HCT116 (cell line): ENCODE measurements at regions not wholly inside any gene's neighbourhood (a gene's known extent, or its start where the extent isn't known, plus 50 kb on each side); places are given as distances from the start of the nearest gene placed in this dataset.

Experiments used
- CBX3 ChIP-seq: IDR thresholded peaks from 2 replicates; pipeline ENCODE4 v1.6.1; 2012; ENCODE audit warnings: low read depth
- EGR1 ChIP-seq: IDR thresholded peaks from 2 replicates; pipeline ENCODE4 v1.6.1; 2012; ENCODE audit warnings: low read depth
- EZH2 ChIP-seq: fragments of 200-600 bp; sonication (generic); IDR thresholded peaks from 2 replicates; pipeline ENCODE4 v1.6.1; 2017; ENCODE audit warnings: antibody characterized with exemption, mixed run types
- EZH2phosphoT487 ChIP-seq: fragments of 200-600 bp; IDR thresholded peaks from 2 replicates; pipeline ENCODE4 v1.6.1; 2018; ENCODE audit warnings: antibody characterized with exemption, borderline replicate concordance
- POLR2A ChIP-seq: IDR thresholded peaks from 2 replicates; pipeline ENCODE4 v1.7.0; 2011; ENCODE audit warnings: borderline replicate concordance; ENCODE audit not compliant: insufficient read depth, insufficient read length; ENCODE audit errors: extremely low read depth
- POLR2AphosphoS5 ChIP-seq: IDR thresholded peaks from 2 replicates; pipeline ENCODE4 v1.6.1; 2011; ENCODE audit warnings: mild to moderate bottlenecking, low read depth, low read length, moderate library complexity
- SRF ChIP-seq: IDR thresholded peaks from 2 replicates; pipeline ENCODE4 v1.6.1; 2012; ENCODE audit warnings: low read depth
- YY1 ChIP-seq: IDR thresholded peaks from 2 replicates; pipeline ENCODE4 v1.6.1; 2011; ENCODE audit warnings: low read length, low read depth, moderate library complexity, mild to moderate bottlenecking; ENCODE audit not compliant: insufficient replicate concordance; ENCODE audit errors: extremely low read depth
- TF ChIP-seq, protein P1 (sequence below): IDR thresholded peaks from 2 replicates; pipeline ENCODE4 v1.6.1; 2012
- TF ChIP-seq, protein P2 (sequence below), 3 experiments: fragments of 200-600 bp in 1 of 3; sonication (generic) in 1 of 3; IDR thresholded peaks in 2 of 3; conservative IDR thresholded peaks in 1 of 3; 2 replicates each; pipeline ENCODE4 v1.5.1; 2012 to 2017; ENCODE audit warnings: low read depth in 2 of 3, low read length in 2 of 3, antibody characterized with exemption in 1 of 3, borderline replicate concordance in 1 of 3, control low read depth in 1 of 3, mild to moderate bottlenecking in 1 of 3, mixed read lengths in 1 of 3, mixed run types in 1 of 3, moderate library complexity in 1 of 3; ENCODE audit not compliant: insufficient read depth in 1 of 3

DNA sequence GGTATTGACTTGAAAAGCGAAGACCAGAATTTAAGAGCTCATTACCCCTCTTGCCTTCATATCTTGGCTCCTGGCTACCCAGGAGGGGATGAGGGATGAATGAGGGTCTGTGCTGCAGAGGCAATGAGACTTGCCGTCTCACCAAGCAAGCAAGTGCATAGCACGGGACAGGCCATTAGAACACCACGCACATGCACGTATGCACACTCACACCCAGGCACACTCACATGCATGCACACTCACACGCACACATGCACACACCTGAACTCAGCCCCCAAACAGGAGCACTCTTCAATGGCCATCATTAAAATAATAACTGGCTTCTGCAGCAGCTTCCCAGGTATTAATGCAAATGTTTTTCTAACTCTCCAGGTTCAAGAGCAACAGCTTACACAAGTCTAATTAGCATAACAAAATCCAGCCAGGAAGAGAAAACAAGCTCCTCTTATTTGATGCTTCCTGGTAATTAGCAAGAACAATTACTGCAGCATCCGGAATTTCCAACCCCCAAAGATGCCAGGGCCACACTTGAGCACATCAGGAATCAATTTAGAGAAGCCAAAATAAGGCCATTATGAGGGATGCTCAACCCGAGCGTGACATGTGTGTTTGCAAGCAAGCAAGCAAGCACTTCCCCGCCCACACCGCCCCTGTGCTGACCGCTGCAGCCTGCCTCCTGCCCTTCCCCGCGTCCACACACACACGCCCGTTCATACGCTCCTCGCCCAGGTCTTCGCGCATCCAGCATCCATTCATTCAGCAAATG is 171.6 kb upstream of the TNRC6C start:
- TF ChIP-seq, protein P1, sequence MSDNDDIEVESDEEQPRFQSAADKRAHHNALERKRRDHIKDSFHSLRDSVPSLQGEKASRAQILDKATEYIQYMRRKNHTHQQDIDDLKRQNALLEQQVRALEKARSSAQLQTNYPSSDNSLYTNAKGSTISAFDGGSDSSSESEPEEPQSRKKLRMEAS, result no peak
- TF ChIP-seq POLR2AphosphoS5 (no peak), EZH2 (no peak), SRF (no peak), EZH2phosphoT487 (no peak), POLR2A (no peak), EGR1 (no peak), CBX3 (no peak), YY1 (no peak)
- TF ChIP-seq, protein P2, sequence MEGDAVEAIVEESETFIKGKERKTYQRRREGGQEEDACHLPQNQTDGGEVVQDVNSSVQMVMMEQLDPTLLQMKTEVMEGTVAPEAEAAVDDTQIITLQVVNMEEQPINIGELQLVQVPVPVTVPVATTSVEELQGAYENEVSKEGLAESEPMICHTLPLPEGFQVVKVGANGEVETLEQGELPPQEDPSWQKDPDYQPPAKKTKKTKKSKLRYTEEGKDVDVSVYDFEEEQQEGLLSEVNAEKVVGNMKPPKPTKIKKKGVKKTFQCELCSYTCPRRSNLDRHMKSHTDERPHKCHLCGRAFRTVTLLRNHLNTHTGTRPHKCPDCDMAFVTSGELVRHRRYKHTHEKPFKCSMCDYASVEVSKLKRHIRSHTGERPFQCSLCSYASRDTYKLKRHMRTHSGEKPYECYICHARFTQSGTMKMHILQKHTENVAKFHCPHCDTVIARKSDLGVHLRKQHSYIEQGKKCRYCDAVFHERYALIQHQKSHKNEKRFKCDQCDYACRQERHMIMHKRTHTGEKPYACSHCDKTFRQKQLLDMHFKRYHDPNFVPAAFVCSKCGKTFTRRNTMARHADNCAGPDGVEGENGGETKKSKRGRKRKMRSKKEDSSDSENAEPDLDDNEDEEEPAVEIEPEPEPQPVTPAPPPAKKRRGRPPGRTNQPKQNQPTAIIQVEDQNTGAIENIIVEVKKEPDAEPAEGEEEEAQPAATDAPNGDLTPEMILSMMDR (IDR thresholded peaks at IDR 0.05 in 2 of 3, conservative IDR thresholded peaks at IDR 0.05 in 1 of 3; ENCODE audit: borderline replicate concordance in 1 of 3, insufficient read depth in 1 of 3, low read depth in 2 of 3, low read length in 2 of 3), result no peak
